ENCODE measurements at regions not wholly inside any gene's neighbourhood (a gene's known extent, or its start where the extent isn't known, plus 50 kb on each side); places are given as distances from the start of the nearest gene placed in this dataset.
"Not testable (repeated sequence)": the region's sequence is repeated elsewhere in the genome, so short reads cannot be mapped to it uniquely, and the experiment has no call there.

GRCh38 chr5:106874974-106875373, 795.8 kb downstream of the EFNA5 start:
- DNase-seq, result no peak

GRCh38 chr5:106874531-106874930, 796.2 kb downstream of the EFNA5 start:
- no peak for DNase-seq

- no peak for DNase-seq
Measured at GRCh38 chr5:106873568-106873967, 797.2 kb downstream of the EFNA5 start.

- DNase-seq, result no peak
Measured at GRCh38 chr5:106865279-106865678, 805.5 kb downstream of the EFNA5 start.

- no peak for DNase-seq
Measured at GRCh38 chr5:106862450-106863193, 808.1 kb downstream of the EFNA5 start.

GRCh38 chr5:106860398-106861044, 810.2 kb downstream of the EFNA5 start:
- no peak for DNase-seq

GRCh38 chr5:106858616-106859015, 812.1 kb downstream of the EFNA5 start:
- DNase-seq, result no peak

GRCh38 chr5:106854922-106855321, 815.8 kb downstream of the EFNA5 start:
- no peak for DNase-seq

- no peak for DNase-seq
Measured at GRCh38 chr5:106854105-106854687, 816.5 kb downstream of the EFNA5 start.

GRCh38 chr5:106853266-106853665, 817.5 kb downstream of the EFNA5 start:
- DNase-seq, result no peak

- no peak for DNase-seq
Measured at GRCh38 chr5:106849266-106849665, 821.5 kb downstream of the EFNA5 start.

GRCh38 chr5:106843812-106844416, 826.8 kb downstream of the EFNA5 start:
- DNase-seq, result no peak

- DNase-seq, result peak; percentile 43
Measured at GRCh38 chr5:106833517-106833916, 837.2 kb downstream of the EFNA5 start.

GRCh38 chr5:106827061-106827460, 843.7 kb downstream of the EFNA5 start:
- DNase-seq, result no peak

- no peak for DNase-seq
Measured at GRCh38 chr5:106825374-106825773, 845.4 kb downstream of the EFNA5 start.

GRCh38 chr5:106822851-106823250, 847.9 kb downstream of the EFNA5 start:
- DNase-seq, result no peak

- no peak for DNase-seq
Measured at GRCh38 chr5:106818552-106818951, 852.2 kb downstream of the EFNA5 start.

- DNase-seq, result peak; percentile 12
Measured at GRCh38 chr5:106814961-106815360, 855.8 kb downstream of the EFNA5 start.

GRCh38 chr5:106801554-106801953, 869.2 kb downstream of the EFNA5 start:
- DNase-seq, result no peak

- DNase-seq, result no peak
Measured at GRCh38 chr5:106797996-106798395, 872.7 kb downstream of the EFNA5 start.

- DNase-seq, result peak; percentile 63
Measured at GRCh38 chr5:106796081-106796480, 874.7 kb downstream of the EFNA5 start.

GRCh38 chr5:106784846-106785245, 885.9 kb downstream of the EFNA5 start:
- no peak for DNase-seq

GRCh38 chr5:106780355-106780754, 890.4 kb downstream of the EFNA5 start:
- no peak for DNase-seq

- not testable (repeated sequence) for DNase-seq
Measured at GRCh38 chr5:106776515-106776914, 894.2 kb downstream of the EFNA5 start.

Measured in retina (tissue), 1 donor.